ENCODE measurements at regions not wholly inside any gene's neighbourhood (a gene's known extent, or its start where the extent isn't known, plus 50 kb on each side); places are given as distances from the start of the nearest gene placed in this dataset.

GRCh38 chr5:60352992-60353599, 346.9 kb downstream of the DEPDC1B start:
- no peaks in the 10 kb centered on the region for H3K9me3 ChIP-seq (ENCODE audit: control insufficient read depth, low read depth, low read length)
- no peak overlapping the region; a peak in 1 of 7 replicates for H3K27ac Mint-ChIP-seq
- peaks cover 0 to 3% of the 10 kb centered on the region in 2 experiments; a peak in 2 of 4 replicates for H3K4me1 Mint-ChIP-seq
- no peak overlapping the region for H2BK20ac ChIP-seq (ENCODE audit: low read depth, low read length, poor library complexity, severe bottlenecking)
- no peak for DNase-seq
- H2BK5ac ChIP-seq (ENCODE audit: insufficient read length, low read length), result no peak overlapping the region
- H3K4me3 Mint-ChIP-seq, result no peak overlapping the region
- H2BK12ac ChIP-seq (ENCODE audit: insufficient read length, low read depth, low read length), result no peak overlapping the region
- no peak overlapping the region for H4K8ac ChIP-seq (replicated peaks; ENCODE audit: insufficient read length, low read depth, low read length)
- no peak overlapping the region for H3K14ac ChIP-seq (ENCODE audit: insufficient read depth, low read length)
- H3K23ac ChIP-seq (ENCODE audit: insufficient read length, low read depth, low read length), result no peak overlapping the region
- no peak overlapping the region for H4K5ac ChIP-seq (ENCODE audit: insufficient read length, low read depth, low read length)
- no peaks in the 10 kb centered on the region for H3K27me3 Mint-ChIP-seq (ENCODE audit: low read depth)
- WGBS (ENCODE audit: extremely low coverage, insufficient read length, low lambda C conversion rate), result no CpG with 5 or more reads among the region's 1 CpG
- no peaks in the 10 kb centered on the region for H3K23me2 ChIP-seq (ENCODE audit: insufficient read length, low read depth, low read length, poor library complexity, severe bottlenecking)
- no peak overlapping the region for H3K9ac ChIP-seq (ENCODE audit: extremely low read depth, insufficient read length, low read length)
- H3K4me1 ChIP-seq (ENCODE audit: insufficient read depth, low read length), result no peaks in the 10 kb centered on the region
- H3K79me1 ChIP-seq (ENCODE audit: insufficient read depth, low read depth, low read length, poor library complexity, severe bottlenecking), result no peaks in the 10 kb centered on the region
- H3K56ac ChIP-seq (ENCODE audit: insufficient read length, low read depth, low read length), result no peak overlapping the region
- no peak overlapping the region for H2AFZ ChIP-seq (ENCODE audit: low read length)
- no peak overlapping the region for H3K18ac ChIP-seq (ENCODE audit: insufficient read length, low read depth, low read length)
- no peaks in the 10 kb centered on the region for H3K9me3 Mint-ChIP-seq
- H3K79me2 ChIP-seq (ENCODE audit: insufficient read depth, low read length), result peaks cover 1% of the 10 kb centered on the region; the same call in 1 of the 2 replicates
- H3K4ac ChIP-seq (ENCODE audit: low read depth, low read length), result no peak overlapping the region
- H3K27ac ChIP-seq (ENCODE audit: insufficient read length, low read depth, low read length), result no peak overlapping the region
- no peaks in the 10 kb centered on the region for H4K20me1 ChIP-seq (ENCODE audit: control insufficient read depth, insufficient read depth, insufficient read length)
- H3K4me2 ChIP-seq (ENCODE audit: insufficient read depth, insufficient read length, low read length), result no peak overlapping the region
- H4K91ac ChIP-seq (ENCODE audit: insufficient read length, low read depth, low read length), result no peak overlapping the region
- H2BK120ac ChIP-seq (ENCODE audit: low read depth, low read length, poor library complexity, severe bottlenecking), result no peak overlapping the region
- no peaks in the 10 kb centered on the region for H3K27me3 ChIP-seq (ENCODE audit: insufficient read depth, low read length)
- no peak overlapping the region for H3T11ph ChIP-seq (ENCODE audit: low read length)
- no peak overlapping the region for H2BK15ac ChIP-seq (ENCODE audit: low read depth, low read length)
- H2AK5ac ChIP-seq (ENCODE audit: insufficient read length, low read length), result no peak overlapping the region
- TF ChIP-seq CTCF (conservative IDR thresholded peaks at IDR 0.05), result no peak
- H3K36me3 Mint-ChIP-seq (ENCODE audit: insufficient read depth in 1 of 3, low read depth in 3 of 3), result no peaks in the 10 kb centered on the region

Data from H9 (cell line).